ENCODE measurements at regions not wholly inside any gene's neighbourhood (a gene's known extent, or its start where the extent isn't known, plus 50 kb on each side); places are given as distances from the start of the nearest gene placed in this dataset.
"Not testable (repeated sequence)": the region's sequence is repeated elsewhere in the genome, so short reads cannot be mapped to it uniquely, and the experiment has no call there.

- no peak for DNase-seq (ENCODE audit: low read depth, low spot score)
Measured at GRCh38 chr15:96582473-96582872, 252.0 kb downstream of the NR2F2 start.

- no peak for DNase-seq (ENCODE audit: low read depth, low spot score)
Measured at GRCh38 chr15:96583671-96584070, 253.2 kb downstream of the NR2F2 start.

- no peak for DNase-seq (ENCODE audit: low read depth, low spot score)
Measured at GRCh38 chr15:96585484-96586386, 255.2 kb downstream of the NR2F2 start.

- no peak for DNase-seq (ENCODE audit: low read depth, low spot score)
Measured at GRCh38 chr15:96586901-96587300, 256.4 kb downstream of the NR2F2 start.

GRCh38 chr15:96589864-96590263 lies 259.4 kb downstream of the NR2F2 start:
- DNase-seq (ENCODE audit: low read depth, low spot score) = no peak

GRCh38 chr15:96593735-96594134 lies 263.2 kb downstream of the NR2F2 start:
- DNase-seq (ENCODE audit: low read depth, low spot score) = no peak

GRCh38 chr15:96595951-96596350 lies 265.5 kb downstream of the NR2F2 start:
- DNase-seq (ENCODE audit: low read depth, low spot score) = no peak

GRCh38 chr15:96598514-96598913 lies 268.0 kb downstream of the NR2F2 start:
- DNase-seq (ENCODE audit: low read depth, low spot score) = no peak

GRCh38 chr15:96599268-96599667 lies 268.8 kb downstream of the NR2F2 start:
- DNase-seq (ENCODE audit: low read depth, low spot score) = no peak

GRCh38 chr15:96600350-96600749 lies 269.9 kb downstream of the NR2F2 start:
- DNase-seq (ENCODE audit: low read depth, low spot score) = no peak

- DNase-seq (ENCODE audit: low read depth, low spot score) = no peak
Measured at GRCh38 chr15:96606617-96607016, 276.1 kb downstream of the NR2F2 start.

GRCh38 chr15:96610757-96611156 lies 280.3 kb downstream of the NR2F2 start:
- DNase-seq (ENCODE audit: low read depth, low spot score) = no peak

GRCh38 chr15:96612917-96613316 lies 282.4 kb downstream of the NR2F2 start:
- no peak for DNase-seq (ENCODE audit: low read depth, low spot score)

- DNase-seq (ENCODE audit: low read depth, low spot score) = no peak
Measured at GRCh38 chr15:96619174-96619573, 288.7 kb downstream of the NR2F2 start.

- DNase-seq (ENCODE audit: low read depth, low spot score) = no peak
Measured at GRCh38 chr15:96622714-96623113, 292.2 kb downstream of the NR2F2 start.

- DNase-seq (ENCODE audit: low read depth, low spot score) = no peak
Measured at GRCh38 chr15:96625256-96625655, 294.8 kb downstream of the NR2F2 start.

GRCh38 chr15:96627031-96627568 lies 296.6 kb downstream of the NR2F2 start:
- no peak for DNase-seq (ENCODE audit: low read depth, low spot score)

- no peak for DNase-seq (ENCODE audit: low read depth, low spot score)
Measured at GRCh38 chr15:96629511-96629910, 299.0 kb downstream of the NR2F2 start.

GRCh38 chr15:96638793-96639192 lies 308.3 kb downstream of the NR2F2 start:
- no peak for DNase-seq (ENCODE audit: low read depth, low spot score)

GRCh38 chr15:96645796-96646195 lies 315.3 kb downstream of the NR2F2 start:
- DNase-seq (ENCODE audit: low read depth, low spot score) = no peak

GRCh38 chr15:96648866-96649265 lies 318.4 kb downstream of the NR2F2 start:
- no peak for DNase-seq (ENCODE audit: low read depth, low spot score)

GRCh38 chr15:96657096-96657495 lies 326.6 kb downstream of the NR2F2 start:
- no peak for DNase-seq (ENCODE audit: low read depth, low spot score)

GRCh38 chr15:96666979-96667378 lies 336.5 kb downstream of the NR2F2 start:
- not testable (repeated sequence) for DNase-seq (ENCODE audit: low read depth, low spot score)
